HG02840 (cell line): ENCODE measurements at regions not wholly inside any gene's neighbourhood (a gene's known extent, or its start where the extent isn't known, plus 50 kb on each side); places are given as distances from the start of the nearest gene placed in this dataset.

Experiments
- ATAC-seq: cut with Tn5 transposase; IDR thresholded peaks from one replicate; pipeline ENCODE4 v1.9.1; 2021; ENCODE audit warnings: mild to moderate bottlenecking, moderate library complexity, moderate number of reproducible peaks; ENCODE audit not compliant: unreplicated experiment, low FRiP score

- no peak for ATAC-seq
Observed at GRCh38 chr1:194342484-194343262, 1156.3 kb upstream of the B3GALT2 start.

GRCh38 chr1:194341587-194341986, 1155.2 kb upstream of the B3GALT2 start:
- no peak for ATAC-seq

- no peak for ATAC-seq
Observed at GRCh38 chr1:194339471-194339870, 1153.1 kb upstream of the B3GALT2 start.

- no peak for ATAC-seq
Observed at GRCh38 chr1:194338241-194338948, 1152.0 kb upstream of the B3GALT2 start.

- ATAC-seq, result no peak
Observed at GRCh38 chr1:194333240-194333639, 1146.8 kb upstream of the B3GALT2 start.

GRCh38 chr1:194331758-194332157, 1145.3 kb upstream of the B3GALT2 start:
- no peak for ATAC-seq

- ATAC-seq, result no peak
Observed at GRCh38 chr1:194322751-194323150, 1136.3 kb upstream of the B3GALT2 start.

GRCh38 chr1:194318790-194319280, 1132.4 kb upstream of the B3GALT2 start:
- no peak for ATAC-seq

- no peak for ATAC-seq
Observed at GRCh38 chr1:194309697-194310096, 1123.3 kb upstream of the B3GALT2 start.

GRCh38 chr1:194309269-194309668, 1122.9 kb upstream of the B3GALT2 start:
- no peak for ATAC-seq

- no peak for ATAC-seq
Observed at GRCh38 chr1:194300776-194301175, 1114.4 kb upstream of the B3GALT2 start.

- ATAC-seq, result no peak
Observed at GRCh38 chr1:194300340-194300739, 1113.9 kb upstream of the B3GALT2 start.

- ATAC-seq, result no peak
Observed at GRCh38 chr1:194298007-194298598, 1111.7 kb upstream of the B3GALT2 start.

GRCh38 chr1:194297094-194297493, 1110.7 kb upstream of the B3GALT2 start:
- ATAC-seq, result no peak

- ATAC-seq, result no peak
Observed at GRCh38 chr1:194296201-194296600, 1109.8 kb upstream of the B3GALT2 start.

- ATAC-seq, result peak; percentile 92
Observed at GRCh38 chr1:194295685-194296084, 1109.3 kb upstream of the B3GALT2 start.

- ATAC-seq, result no peak
Observed at GRCh38 chr1:194293851-194294405, 1107.5 kb upstream of the B3GALT2 start.

- ATAC-seq, result no peak
Observed at GRCh38 chr1:194292966-194293365, 1106.6 kb upstream of the B3GALT2 start.

- peak; percentile 98 for ATAC-seq
Observed at GRCh38 chr1:194289569-194290266, 1103.3 kb upstream of the B3GALT2 start.

- no peak for ATAC-seq
Observed at GRCh38 chr1:194288238-194288637, 1101.8 kb upstream of the B3GALT2 start.
